Vagina (tissue), 2 donors: ENCODE measurements at regions not wholly inside any gene's neighbourhood (a gene's known extent, or its start where the extent isn't known, plus 50 kb on each side); places are given as distances from the start of the nearest gene placed in this dataset.

Experiments
- DNase-seq, 2 donors: peaks; one replicate each; pipeline ENCODE4 v3.0.0-alpha.2; 2017; ENCODE audit errors: extremely low spot score in 2 of 2
- H3K27ac ChIP-seq: fragments of 200-600 bp; sonication (generic); one replicate; pipeline ENCODE4 v1.5.1; 2019
- H3K27me3 ChIP-seq: fragments of 200-600 bp; sonication (generic); one replicate; pipeline ENCODE4 v1.5.1; 2019
- H3K36me3 ChIP-seq, 2 donors: fragments of 200-600 bp; sonication (generic); one replicate each; pipeline ENCODE4 v1.5.1; 2017 to 2019
- H3K4me1 ChIP-seq: fragments of 200-600 bp; sonication (generic); one replicate; pipeline ENCODE4 v1.5.1; 2019
- H3K4me3 ChIP-seq, 2 donors: fragments of 200-600 bp; sonication (generic); 1 replicate in 1 of 2; 2 replicates in 1 of 2; pipeline ENCODE4 v1.5.1; 2016 to 2019
- H3K9me3 ChIP-seq: fragments of 200-600 bp; sonication (generic); one replicate; pipeline ENCODE4 v1.5.1; 2019
- POLR2A ChIP-seq, 2 donors: fragments of 450-650 bp; IDR thresholded peaks; one replicate each; pipeline ENCODE4 v1.6.1; 2017; ENCODE audit warnings: antibody characterized with exemption in 2 of 2, mild to moderate bottlenecking in 2 of 2, moderate library complexity in 2 of 2
- POLR2AphosphoS5 ChIP-seq, 2 donors: sonication (generic); formaldehyde crosslinking; IDR thresholded peaks; one replicate each; pipeline ENCODE4 v1.9.0; 2017; ENCODE audit warnings: antibody characterized with exemption in 2 of 2, mild to moderate bottlenecking in 2 of 2, low read depth in 1 of 2; ENCODE audit not compliant: insufficient read depth in 1 of 2
- intact Hi-C: fragments of 100-400 bp; cut with DNase I; formaldehyde crosslinking; loops from one replicate; pipeline ENCODE4 v1.15.1; 2023
- TF ChIP-seq, protein P1 (sequence below), 3 experiments: fragments of 450-650 bp in 2 of 3; fragments of 200-600 bp in 1 of 3; sonication (generic) in 1 of 3; IDR thresholded peaks; one replicate each; pipeline ENCODE4 v1.5.1; 2017 to 2019; ENCODE audit warnings: antibody characterized with exemption in 3 of 3, mild to moderate bottlenecking in 2 of 3, moderate library complexity in 2 of 3

DNA sequence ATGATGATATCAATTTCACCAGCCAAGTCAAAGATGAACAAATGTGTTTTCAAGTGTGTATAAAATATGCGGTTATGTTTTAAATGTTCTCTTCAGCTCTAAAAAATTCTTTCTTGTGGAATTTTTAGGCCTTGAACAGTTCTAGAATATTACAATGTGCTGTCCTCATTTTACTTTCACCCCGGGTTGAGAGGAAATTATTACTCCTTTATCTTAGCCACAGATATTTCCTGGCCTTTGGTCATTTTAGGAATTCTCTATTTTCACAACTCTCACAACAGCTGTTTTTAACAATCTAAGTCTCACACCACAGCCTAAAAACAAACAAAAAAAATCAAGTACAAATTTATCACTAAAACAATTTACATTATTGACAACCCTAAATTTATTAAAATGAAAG is 112.2 kb upstream of the HGF start:
- no peaks in the 10 kb centered on the region for H3K9me3 ChIP-seq

DNA sequence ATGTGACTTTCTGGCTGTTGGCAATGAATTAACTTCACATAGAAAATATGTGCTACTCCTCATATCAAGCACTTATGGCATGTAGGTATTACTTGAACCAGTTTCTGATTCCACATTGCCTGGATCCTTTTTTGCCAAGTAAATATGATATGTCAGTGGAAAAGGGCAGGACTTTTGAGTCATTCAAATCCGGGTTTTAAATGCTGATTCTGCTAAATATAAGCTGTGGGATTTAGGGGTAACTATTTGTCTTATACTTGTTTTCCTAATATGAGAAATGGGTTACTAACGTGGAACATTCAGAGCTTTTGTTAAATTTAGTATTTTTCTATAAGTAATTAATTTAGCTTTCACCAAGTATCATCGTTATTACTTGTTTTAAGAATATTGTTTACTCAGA is 108.0 kb upstream of the HGF start:
- H3K4me3 ChIP-seq: no peak overlapping the region
- intact Hi-C loops: no loop called here
- TF ChIP-seq POLR2AphosphoS5 (IDR thresholded peaks at IDR 0.05; ENCODE audit: insufficient read depth in 1 of 2, low read depth in 1 of 2): no peak
- TF ChIP-seq, protein P1, sequence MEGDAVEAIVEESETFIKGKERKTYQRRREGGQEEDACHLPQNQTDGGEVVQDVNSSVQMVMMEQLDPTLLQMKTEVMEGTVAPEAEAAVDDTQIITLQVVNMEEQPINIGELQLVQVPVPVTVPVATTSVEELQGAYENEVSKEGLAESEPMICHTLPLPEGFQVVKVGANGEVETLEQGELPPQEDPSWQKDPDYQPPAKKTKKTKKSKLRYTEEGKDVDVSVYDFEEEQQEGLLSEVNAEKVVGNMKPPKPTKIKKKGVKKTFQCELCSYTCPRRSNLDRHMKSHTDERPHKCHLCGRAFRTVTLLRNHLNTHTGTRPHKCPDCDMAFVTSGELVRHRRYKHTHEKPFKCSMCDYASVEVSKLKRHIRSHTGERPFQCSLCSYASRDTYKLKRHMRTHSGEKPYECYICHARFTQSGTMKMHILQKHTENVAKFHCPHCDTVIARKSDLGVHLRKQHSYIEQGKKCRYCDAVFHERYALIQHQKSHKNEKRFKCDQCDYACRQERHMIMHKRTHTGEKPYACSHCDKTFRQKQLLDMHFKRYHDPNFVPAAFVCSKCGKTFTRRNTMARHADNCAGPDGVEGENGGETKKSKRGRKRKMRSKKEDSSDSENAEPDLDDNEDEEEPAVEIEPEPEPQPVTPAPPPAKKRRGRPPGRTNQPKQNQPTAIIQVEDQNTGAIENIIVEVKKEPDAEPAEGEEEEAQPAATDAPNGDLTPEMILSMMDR (IDR thresholded peaks at IDR 0.05): no peak
- no peak for TF ChIP-seq POLR2A (IDR thresholded peaks at IDR 0.05)
- H3K27me3 ChIP-seq: no peaks in the 10 kb centered on the region
- DNase-seq: no peak
- H3K4me1 ChIP-seq: no peaks in the 10 kb centered on the region
- H3K27ac ChIP-seq: no peak overlapping the region
- no peaks in the 10 kb centered on the region for H3K9me3 ChIP-seq
- no peaks in the 10 kb centered on the region for H3K36me3 ChIP-seq

More for the DNA sequence above, 112.2 kb upstream of the HGF start:
- Histone ChIP-seq H3K4me1 (no peaks in the 10 kb centered on the region), H3K4me3 (no peak overlapping the region), H3K27ac (no peak overlapping the region), H3K36me3 (no peaks in the 10 kb centered on the region), H3K27me3 (no peaks in the 10 kb centered on the region)
- DNase-seq: no peak
- no peak for TF ChIP-seq POLR2A (IDR thresholded peaks at IDR 0.05)
- TF ChIP-seq, protein P1 (IDR thresholded peaks at IDR 0.05): no peak
- TF ChIP-seq POLR2AphosphoS5 (IDR thresholded peaks at IDR 0.05; ENCODE audit: insufficient read depth in 1 of 2, low read depth in 1 of 2): no peak
- intact Hi-C loops: no loop called here

DNA sequence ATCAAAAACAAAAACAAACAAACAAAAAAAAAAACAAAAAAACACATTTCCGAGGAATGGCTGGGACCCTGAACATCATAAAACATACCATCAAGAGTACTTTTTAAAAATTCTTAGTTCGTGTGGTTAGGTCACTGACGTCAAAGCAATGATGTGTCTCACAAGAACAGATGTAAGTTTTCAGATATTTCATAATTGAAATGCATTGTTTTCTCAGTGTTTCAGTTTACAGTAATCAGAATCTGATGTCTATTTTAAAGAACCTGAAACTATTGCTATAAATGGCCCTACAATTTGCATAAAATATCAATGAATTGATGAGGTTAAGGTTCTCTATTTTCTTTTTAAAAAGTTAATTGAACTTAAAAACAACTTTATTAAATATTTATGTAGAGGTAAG is 103.7 kb upstream of the HGF start:
- Histone ChIP-seq H3K4me3 (no peak overlapping the region), H3K4me1 (no peaks in the 10 kb centered on the region), H3K36me3 (no peaks in the 10 kb centered on the region), H3K27me3 (no peaks in the 10 kb centered on the region), H3K27ac (no peak overlapping the region), H3K9me3 (no peaks in the 10 kb centered on the region)
- no peak for DNase-seq
- TF ChIP-seq POLR2AphosphoS5 (IDR thresholded peaks at IDR 0.05; ENCODE audit: insufficient read depth in 1 of 2, low read depth in 1 of 2): no peak
- TF ChIP-seq, protein P1 (IDR thresholded peaks at IDR 0.05): no peak
- TF ChIP-seq POLR2A (IDR thresholded peaks at IDR 0.05): no peak
- intact Hi-C loops: no loop called here

DNA sequence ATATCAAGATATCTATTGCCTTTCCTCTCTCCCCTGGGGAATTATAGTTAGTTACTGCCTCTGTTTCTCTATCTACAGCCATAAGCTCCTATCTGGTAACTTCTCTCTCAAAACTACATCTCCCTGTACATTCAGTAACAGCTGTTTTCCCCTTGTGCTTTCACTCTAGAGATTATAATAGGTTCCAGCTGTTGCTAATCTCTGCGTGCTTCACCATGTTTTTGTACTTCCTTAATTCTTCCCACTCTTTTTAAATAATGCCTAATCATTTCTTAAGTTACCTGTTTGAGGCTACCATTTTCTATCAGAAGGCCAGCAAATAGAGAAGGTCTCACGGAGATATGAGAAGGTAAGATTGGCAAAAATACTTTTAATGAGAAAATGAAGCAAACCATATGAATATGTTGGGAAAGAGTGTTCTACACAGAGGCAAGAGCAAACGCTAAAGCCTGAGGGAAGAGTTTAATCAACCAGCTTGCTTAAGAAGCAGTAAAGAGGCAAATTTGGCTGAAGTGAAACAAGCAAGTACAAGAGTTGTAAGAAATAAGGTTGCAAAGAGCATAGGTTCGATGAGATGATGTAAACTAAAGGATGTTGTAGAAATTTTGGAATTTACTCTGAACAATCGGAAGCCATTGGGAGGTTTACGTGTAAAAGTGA is 101.9 kb upstream of the HGF start:
- DNase-seq: no peak
- Histone ChIP-seq H3K27me3 (no peaks in the 10 kb centered on the region), H3K4me3 (no peak overlapping the region), H3K4me1 (no peaks in the 10 kb centered on the region), H3K36me3 (no peaks in the 10 kb centered on the region), H3K27ac (no peak overlapping the region), H3K9me3 (no peaks in the 10 kb centered on the region)
- TF ChIP-seq, protein P1 (IDR thresholded peaks at IDR 0.05): no peak
- no peak for TF ChIP-seq POLR2AphosphoS5 (IDR thresholded peaks at IDR 0.05; ENCODE audit: insufficient read depth in 1 of 2, low read depth in 1 of 2)
- TF ChIP-seq POLR2A (IDR thresholded peaks at IDR 0.05): no peak
- intact Hi-C loops: no loop called here

DNA sequence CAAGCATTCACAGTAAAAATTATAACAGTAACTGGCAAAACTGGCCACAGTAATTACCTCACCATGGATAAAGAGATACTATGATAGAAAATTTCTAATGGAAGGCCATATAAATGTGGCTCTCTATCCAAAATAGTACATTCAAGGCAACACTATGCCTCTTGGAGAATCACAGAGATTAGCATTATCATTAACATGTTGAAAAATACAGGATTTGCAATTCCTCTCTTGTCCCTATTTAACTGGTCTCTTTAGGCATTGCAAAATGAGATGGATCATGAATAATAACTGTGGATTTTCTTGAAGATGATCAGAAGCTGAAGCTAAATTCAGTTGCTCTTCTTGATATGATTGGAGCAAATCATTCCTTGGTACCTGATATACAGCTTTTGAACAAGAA is 100.8 kb upstream of the HGF start:
- H3K4me3 ChIP-seq: no peak overlapping the region
- H3K27me3 ChIP-seq: no peaks in the 10 kb centered on the region
- H3K36me3 ChIP-seq: no peaks in the 10 kb centered on the region
- intact Hi-C loops: loop anchor here (1.0 kb wide), 1 partner anchor 66 kb away; no protein-coding TSS in a partner anchor
- H3K27ac ChIP-seq: no peak overlapping the region
- TF ChIP-seq, protein P1 (IDR thresholded peaks at IDR 0.05): no peak
- TF ChIP-seq POLR2A (IDR thresholded peaks at IDR 0.05) (no peak), POLR2AphosphoS5 (IDR thresholded peaks at IDR 0.05; ENCODE audit: insufficient read depth in 1 of 2, low read depth in 1 of 2) (no peak)
- no peaks in the 10 kb centered on the region for H3K9me3 ChIP-seq
- no peak for DNase-seq
- H3K4me1 ChIP-seq: no peaks in the 10 kb centered on the region
